ENCODE measurements at regions not wholly inside any gene's neighbourhood (a gene's known extent, or its start where the extent isn't known, plus 50 kb on each side); places are given as distances from the start of the nearest gene placed in this dataset.

GRCh38 chr3:55413236-55413635, 73.9 kb downstream of the WNT5A start:
- Histone ChIP-seq H3K4me3 (ENCODE audit: low read depth, low read length) (no peak overlapping the region), H3K4me1 (ENCODE audit: control insufficient read depth in 1 of 2, insufficient read depth in 2 of 2, low read length in 2 of 2) (peaks cover 0 to 3% of the 10 kb centered on the region in 2 experiments), H4K12ac (ENCODE audit: low read depth, low read length) (no peak overlapping the region), H3K9ac (ENCODE audit: low read length) (no peak overlapping the region), H3K36me3 (ENCODE audit: control insufficient read depth in 1 of 2, insufficient read depth in 2 of 2, low read length in 2 of 2) (no peaks in the 10 kb centered on the region), H3K79me2 (ENCODE audit: control insufficient read depth, insufficient read depth, low read length, poor library complexity) (no peaks in the 10 kb centered on the region), H2AK5ac (ENCODE audit: low read length) (no peak overlapping the region), H3K23ac (ENCODE audit: low read length) (no peak overlapping the region), H2BK12ac (ENCODE audit: low read length) (no peak overlapping the region), H3K18ac (ENCODE audit: low read length) (no peak overlapping the region), H3K4ac (ENCODE audit: low read depth, low read length) (no peak overlapping the region), H2AFZ (ENCODE audit: insufficient read depth, low read length, poor library complexity) (no peak overlapping the region), H3K27ac (ENCODE audit: low read depth, low read length) (no peak overlapping the region), H2BK120ac (ENCODE audit: insufficient read depth, low read length, poor library complexity) (no peak overlapping the region), H3K4me2 (ENCODE audit: low read length) (no peak overlapping the region), H4K8ac (ENCODE audit: low read depth, low read length) (no peak overlapping the region), H4K91ac (ENCODE audit: low read depth, low read length) (no peak overlapping the region), H3K27me3 (ENCODE audit: insufficient read depth, low read length) (no peaks in the 10 kb centered on the region), H3K79me1 (ENCODE audit: low read length) (no peaks in the 10 kb centered on the region), H3K9me3 (ENCODE audit: insufficient read depth, low read depth, low read length) (no peaks in the 10 kb centered on the region), H3K14ac (ENCODE audit: low read length) (no peak overlapping the region), H2BK5ac (ENCODE audit: low read depth, low read length, poor library complexity) (no peak overlapping the region)
- no CpG with 5 or more reads among the region's 7 CpGs for WGBS (ENCODE audit: extremely low coverage, insufficient coverage, insufficient read length)
- no peak for DNase-seq

- Histone ChIP-seq H3K4me2 (ENCODE audit: low read length) (no peak overlapping the region), H2BK5ac (ENCODE audit: low read depth, low read length, poor library complexity) (no peak overlapping the region), H2BK12ac (ENCODE audit: low read length) (no peak overlapping the region), H3K9me3 (ENCODE audit: insufficient read depth, low read depth, low read length) (no peaks in the 10 kb centered on the region), H3K79me2 (ENCODE audit: control insufficient read depth, insufficient read depth, low read length, poor library complexity) (no peaks in the 10 kb centered on the region), H3K79me1 (ENCODE audit: low read length) (no peaks in the 10 kb centered on the region), H4K12ac (ENCODE audit: low read depth, low read length) (no peak overlapping the region), H2AFZ (ENCODE audit: insufficient read depth, low read length, poor library complexity) (no peak overlapping the region), H4K8ac (ENCODE audit: low read depth, low read length) (no peak overlapping the region), H2BK120ac (ENCODE audit: insufficient read depth, low read length, poor library complexity) (no peak overlapping the region), H3K27me3 (ENCODE audit: insufficient read depth, low read length) (no peaks in the 10 kb centered on the region), H3K4me3 (ENCODE audit: low read depth, low read length) (no peak overlapping the region), H3K23ac (ENCODE audit: low read length) (no peak overlapping the region), H4K91ac (ENCODE audit: low read depth, low read length) (no peak overlapping the region), H3K9ac (ENCODE audit: low read length) (no peak overlapping the region), H3K4ac (ENCODE audit: low read depth, low read length) (no peak overlapping the region), H3K18ac (ENCODE audit: low read length) (no peak overlapping the region), H3K27ac (ENCODE audit: low read depth, low read length) (no peak overlapping the region), H3K4me1 (ENCODE audit: control insufficient read depth in 1 of 2, insufficient read depth in 2 of 2, low read length in 2 of 2) (peaks cover 0 to 3% of the 10 kb centered on the region in 2 experiments), H2AK5ac (ENCODE audit: low read length) (no peak overlapping the region), H3K14ac (ENCODE audit: low read length) (no peak overlapping the region), H3K36me3 (ENCODE audit: control insufficient read depth in 1 of 2, insufficient read depth in 2 of 2, low read length in 2 of 2) (no peaks in the 10 kb centered on the region)
- DNase-seq, result no peak
- WGBS (ENCODE audit: extremely low coverage, insufficient coverage, insufficient read length), result no CpG with 5 or more reads among the region's 4 CpGs
These were observed 74.6 kb downstream of the WNT5A start for GRCh38 chr3:55412545-55412944.

GRCh38 chr3:55409806-55410205, 77.3 kb downstream of the WNT5A start:
- Histone ChIP-seq H3K14ac (ENCODE audit: low read length) (no peak overlapping the region), H3K9ac (ENCODE audit: low read length) (no peak overlapping the region), H3K79me1 (ENCODE audit: low read length) (no peaks in the 10 kb centered on the region), H2AK5ac (ENCODE audit: low read length) (no peak overlapping the region), H4K91ac (ENCODE audit: low read depth, low read length) (no peak overlapping the region), H4K8ac (ENCODE audit: low read depth, low read length) (no peak overlapping the region), H4K12ac (ENCODE audit: low read depth, low read length) (no peak overlapping the region), H3K4me3 (ENCODE audit: low read depth, low read length) (no peak overlapping the region), H3K23ac (ENCODE audit: low read length) (no peak overlapping the region), H3K18ac (ENCODE audit: low read length) (no peak overlapping the region), H3K9me3 (ENCODE audit: insufficient read depth, low read depth, low read length) (no peaks in the 10 kb centered on the region), H3K79me2 (ENCODE audit: control insufficient read depth, insufficient read depth, low read length, poor library complexity) (no peaks in the 10 kb centered on the region), H3K4ac (ENCODE audit: low read depth, low read length) (no peak overlapping the region), H3K27me3 (ENCODE audit: insufficient read depth, low read length) (no peaks in the 10 kb centered on the region), H3K36me3 (ENCODE audit: control insufficient read depth in 1 of 2, insufficient read depth in 2 of 2, low read length in 2 of 2) (no peaks in the 10 kb centered on the region), H3K4me2 (ENCODE audit: low read length) (no peak overlapping the region), H2BK120ac (ENCODE audit: insufficient read depth, low read length, poor library complexity) (no peak overlapping the region), H2BK5ac (ENCODE audit: low read depth, low read length, poor library complexity) (no peak overlapping the region), H2AFZ (ENCODE audit: insufficient read depth, low read length, poor library complexity) (no peak overlapping the region), H3K27ac (ENCODE audit: low read depth, low read length) (no peak overlapping the region), H3K4me1 (ENCODE audit: control insufficient read depth in 1 of 2, insufficient read depth in 2 of 2, low read length in 2 of 2) (no peaks in the 10 kb centered on the region), H2BK12ac (ENCODE audit: low read length) (no peak overlapping the region)
- no CpG with 5 or more reads among the region's 2 CpGs for WGBS (ENCODE audit: extremely low coverage, insufficient coverage, insufficient read length)
- no peak for DNase-seq

GRCh38 chr3:55408193-55408826, 78.8 kb downstream of the WNT5A start:
- Histone ChIP-seq H3K79me1 (ENCODE audit: low read length) (no peaks in the 10 kb centered on the region), H4K12ac (ENCODE audit: low read depth, low read length) (no peak overlapping the region), H2BK5ac (ENCODE audit: low read depth, low read length, poor library complexity) (no peak overlapping the region), H3K9ac (ENCODE audit: low read length) (no peak overlapping the region), H4K91ac (ENCODE audit: low read depth, low read length) (no peak overlapping the region), H2BK12ac (ENCODE audit: low read length) (no peak overlapping the region), H3K4me3 (ENCODE audit: low read depth, low read length) (no peak overlapping the region), H3K18ac (ENCODE audit: low read length) (no peak overlapping the region), H3K27ac (ENCODE audit: low read depth, low read length) (no peak overlapping the region), H3K79me2 (ENCODE audit: control insufficient read depth, insufficient read depth, low read length, poor library complexity) (no peaks in the 10 kb centered on the region), H3K4me2 (ENCODE audit: low read length) (no peak overlapping the region), H3K14ac (ENCODE audit: low read length) (no peak overlapping the region), H3K23ac (ENCODE audit: low read length) (no peak overlapping the region), H3K36me3 (ENCODE audit: control insufficient read depth in 1 of 2, insufficient read depth in 2 of 2, low read length in 2 of 2) (no peaks in the 10 kb centered on the region), H3K9me3 (ENCODE audit: insufficient read depth, low read depth, low read length) (no peaks in the 10 kb centered on the region), H2BK120ac (ENCODE audit: insufficient read depth, low read length, poor library complexity) (no peak overlapping the region), H2AFZ (ENCODE audit: insufficient read depth, low read length, poor library complexity) (no peak overlapping the region), H3K27me3 (ENCODE audit: insufficient read depth, low read length) (no peaks in the 10 kb centered on the region), H3K4me1 (ENCODE audit: control insufficient read depth in 1 of 2, insufficient read depth in 2 of 2, low read length in 2 of 2) (no peaks in the 10 kb centered on the region), H4K8ac (ENCODE audit: low read depth, low read length) (no peak overlapping the region), H3K4ac (ENCODE audit: low read depth, low read length) (no peak overlapping the region), H2AK5ac (ENCODE audit: low read length) (no peak overlapping the region)
- WGBS (ENCODE audit: extremely low coverage, insufficient coverage, insufficient read length), result no CpG with 5 or more reads among the region's 3 CpGs
- DNase-seq, result no peak
